Activated naive CD8-positive, alpha-beta T cell (primary cell): ENCODE measurements at regions not wholly inside any gene's neighbourhood (a gene's known extent, or its start where the extent isn't known, plus 50 kb on each side); places are given as distances from the start of the nearest gene placed in this dataset.
"Not testable (repeated sequence)": the region's sequence is repeated elsewhere in the genome, so short reads cannot be mapped to it uniquely, and the experiment has no call there.

Experiments
- H3K27ac Mint-ChIP-seq: one replicate; pipeline ENCODE4 v1.8.0; 2021; ENCODE audit warnings: mixed read lengths
- H3K27me3 Mint-ChIP-seq: one replicate; pipeline ENCODE4 v1.8.0; 2021; ENCODE audit warnings: mixed read lengths
- H3K36me3 Mint-ChIP-seq: one replicate; pipeline ENCODE4 v1.8.0; 2021; ENCODE audit warnings: mixed read lengths
- H3K4me1 Mint-ChIP-seq: one replicate; pipeline ENCODE4 v1.8.0; 2021; ENCODE audit warnings: low read depth, mixed read lengths
- H3K4me3 Mint-ChIP-seq: one replicate; pipeline ENCODE4 v1.8.0; 2021; ENCODE audit warnings: mild to moderate bottlenecking, mixed read lengths
- H3K9me3 Mint-ChIP-seq: one replicate; pipeline ENCODE4 v1.8.0; 2021; ENCODE audit warnings: low read depth, mixed read lengths

DNA sequence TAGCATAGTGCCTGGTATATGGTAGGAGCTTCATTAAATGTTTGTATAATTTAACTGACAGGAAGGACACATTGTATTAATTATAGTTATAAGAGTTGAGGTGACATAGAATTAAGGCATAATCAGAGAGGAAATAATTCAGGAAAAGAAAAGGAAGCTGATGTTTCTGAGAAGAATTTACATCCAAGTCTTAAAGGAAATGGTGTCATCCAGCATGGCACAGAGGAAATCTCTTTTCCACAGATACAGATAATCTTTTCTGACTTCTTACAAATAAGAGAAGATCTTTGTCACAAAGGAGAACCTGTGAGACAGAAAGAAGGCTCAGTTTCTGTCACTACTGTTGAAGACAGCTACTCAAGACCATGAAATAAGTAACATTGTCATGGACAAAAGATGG, 222.5 kb downstream of the GJA1 start:
- no peaks in the 10 kb centered on the region for H3K9me3 Mint-ChIP-seq
- H3K36me3 Mint-ChIP-seq = peaks cover 2% of the 10 kb centered on the region
- H3K4me1 Mint-ChIP-seq = peaks cover 5% of the 10 kb centered on the region
- H3K27ac Mint-ChIP-seq = no peak overlapping the region
- no peak overlapping the region for H3K4me3 Mint-ChIP-seq
- H3K27me3 Mint-ChIP-seq = no peaks in the 10 kb centered on the region

DNA sequence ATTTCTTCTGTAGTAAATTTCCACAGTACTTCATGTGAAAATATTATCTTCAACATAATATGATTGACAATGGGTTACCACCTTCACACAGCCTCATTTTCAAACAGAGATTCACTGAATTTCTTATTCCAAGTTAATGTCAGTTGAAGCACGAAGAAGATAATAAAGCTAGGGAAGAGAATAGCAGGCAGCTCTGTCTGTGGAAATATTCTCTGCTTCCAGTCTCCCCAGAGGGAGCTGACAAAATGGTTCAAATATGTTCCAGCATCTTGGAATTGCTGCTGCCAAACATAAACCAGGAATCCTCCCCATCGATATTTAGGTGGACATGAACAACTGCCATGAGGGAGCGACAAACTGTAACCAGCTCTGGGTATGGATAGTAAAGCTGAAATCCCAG, 224.8 kb downstream of the GJA1 start:
- H3K9me3 Mint-ChIP-seq = no peaks in the 10 kb centered on the region
- H3K27ac Mint-ChIP-seq = no peak overlapping the region
- no peaks in the 10 kb centered on the region for H3K27me3 Mint-ChIP-seq
- no peaks in the 10 kb centered on the region for H3K4me1 Mint-ChIP-seq
- no peaks in the 10 kb centered on the region for H3K36me3 Mint-ChIP-seq
- H3K4me3 Mint-ChIP-seq = no peak overlapping the region

DNA sequence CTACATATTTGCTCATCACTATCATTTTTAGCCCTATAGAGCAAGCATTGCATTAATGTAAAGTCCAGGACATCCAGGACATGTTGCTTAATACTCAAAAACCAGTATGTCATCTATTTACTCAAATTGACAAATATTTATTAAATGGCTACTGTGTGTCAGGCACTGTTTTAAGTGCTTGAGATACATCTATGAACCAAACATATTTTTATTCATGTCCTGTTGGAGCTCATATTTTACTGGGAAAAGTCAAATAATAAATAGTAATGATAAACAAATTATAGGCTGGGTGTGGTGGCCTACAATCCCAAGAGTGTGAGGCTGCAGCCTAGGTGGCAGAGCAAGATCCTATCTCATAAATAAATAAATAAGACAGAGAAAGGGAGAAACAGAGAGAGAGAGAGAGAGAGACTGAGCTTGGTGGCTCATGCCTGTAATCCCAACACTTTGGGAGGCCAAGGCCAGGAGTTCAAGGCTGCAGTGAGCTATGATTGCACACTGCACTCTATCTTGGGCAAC, 227.9 kb downstream of the GJA1 start:
- Mint-ChIP-seq H3K4me3 (no peak overlapping the region), H3K27ac (no peak overlapping the region), H3K4me1 (no peaks in the 10 kb centered on the region), H3K9me3 (no peaks in the 10 kb centered on the region), H3K36me3 (no peaks in the 10 kb centered on the region), H3K27me3 (no peaks in the 10 kb centered on the region)

DNA sequence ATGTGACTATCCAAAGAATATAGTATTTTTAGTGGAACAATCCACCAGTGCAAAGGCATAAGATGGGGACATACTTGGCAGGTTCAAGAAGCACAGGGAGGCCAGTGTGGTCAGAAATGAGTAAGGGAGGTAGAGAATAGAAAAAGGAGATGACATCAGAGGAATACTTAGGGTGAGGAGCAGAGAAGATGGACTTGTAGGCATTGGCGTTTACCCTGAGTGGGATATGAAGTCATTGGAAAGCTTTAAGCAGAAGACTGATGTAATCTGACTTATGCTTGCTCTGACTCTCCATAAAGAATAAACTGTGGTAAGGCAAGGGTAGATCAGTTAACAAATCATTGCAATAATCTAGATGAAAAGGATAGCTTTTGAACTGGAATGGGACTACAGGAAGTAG, 228.7 kb downstream of the GJA1 start:
- Mint-ChIP-seq H3K27me3 (no peaks in the 10 kb centered on the region), H3K27ac (no peak overlapping the region), H3K4me1 (no peaks in the 10 kb centered on the region), H3K4me3 (no peak overlapping the region), H3K36me3 (no peaks in the 10 kb centered on the region), H3K9me3 (no peaks in the 10 kb centered on the region)

DNA sequence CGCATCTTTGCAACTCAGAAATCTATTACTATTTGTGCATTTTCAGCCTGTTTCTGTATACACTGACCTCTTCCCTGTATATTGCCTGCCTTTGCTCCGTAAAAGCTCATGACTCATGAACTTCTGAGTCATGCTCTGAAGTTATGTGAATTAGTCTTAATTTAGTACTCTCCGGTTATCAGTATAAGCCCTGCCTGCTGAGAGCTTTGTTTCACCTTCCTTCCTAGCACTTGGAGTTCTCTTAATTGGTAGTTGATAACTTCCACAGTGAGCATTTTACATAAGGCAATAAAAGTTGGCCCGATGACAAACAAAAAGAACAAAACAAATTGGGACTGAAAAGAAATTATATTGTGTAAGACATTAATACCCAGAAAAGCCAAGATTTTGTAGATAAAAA, 231.4 kb downstream of the GJA1 start:
- Mint-ChIP-seq H3K9me3 (no peaks in the 10 kb centered on the region), H3K4me3 (no peak overlapping the region), H3K36me3 (no peaks in the 10 kb centered on the region), H3K4me1 (no peaks in the 10 kb centered on the region), H3K27ac (no peak overlapping the region), H3K27me3 (no peaks in the 10 kb centered on the region)

- Mint-ChIP-seq H3K4me1 (no peaks in the 10 kb centered on the region), H3K36me3 (no peaks in the 10 kb centered on the region), H3K27me3 (no peaks in the 10 kb centered on the region), H3K9me3 (no peaks in the 10 kb centered on the region), H3K27ac (no peak overlapping the region), H3K4me3 (no peak overlapping the region)
These were observed 232.8 kb downstream of the GJA1 start for GRCh38 chr6:121668259-121668658.

GRCh38 chr6:121670511-121670910, 235.1 kb downstream of the GJA1 start:
- H3K9me3 Mint-ChIP-seq = no peaks in the 10 kb centered on the region
- H3K36me3 Mint-ChIP-seq = no peaks in the 10 kb centered on the region
- no peaks in the 10 kb centered on the region for H3K4me1 Mint-ChIP-seq
- no peak overlapping the region for H3K4me3 Mint-ChIP-seq
- no peaks in the 10 kb centered on the region for H3K27me3 Mint-ChIP-seq
- no peak overlapping the region for H3K27ac Mint-ChIP-seq

GRCh38 chr6:121677571-121677970, 242.1 kb downstream of the GJA1 start:
- no peaks in the 10 kb centered on the region for H3K4me1 Mint-ChIP-seq
- no peak overlapping the region for H3K4me3 Mint-ChIP-seq
- no peaks in the 10 kb centered on the region for H3K36me3 Mint-ChIP-seq
- H3K27me3 Mint-ChIP-seq = no peaks in the 10 kb centered on the region
- no peaks in the 10 kb centered on the region for H3K9me3 Mint-ChIP-seq
- no peak overlapping the region for H3K27ac Mint-ChIP-seq

- Mint-ChIP-seq H3K27me3 (no peaks in the 10 kb centered on the region), H3K4me3 (no peak overlapping the region), H3K27ac (no peak overlapping the region), H3K4me1 (no peaks in the 10 kb centered on the region), H3K36me3 (no peaks in the 10 kb centered on the region), H3K9me3 (no peaks in the 10 kb centered on the region)
These were observed 242.8 kb downstream of the GJA1 start for GRCh38 chr6:121678245-121678644.

- Mint-ChIP-seq H3K9me3 (no peaks in the 10 kb centered on the region), H3K4me1 (no peaks in the 10 kb centered on the region), H3K27ac (no peak overlapping the region), H3K36me3 (no peaks in the 10 kb centered on the region), H3K27me3 (no peaks in the 10 kb centered on the region), H3K4me3 (no peak overlapping the region)
These were observed 244.6 kb downstream of the GJA1 start for GRCh38 chr6:121680058-121680457.

DNA sequence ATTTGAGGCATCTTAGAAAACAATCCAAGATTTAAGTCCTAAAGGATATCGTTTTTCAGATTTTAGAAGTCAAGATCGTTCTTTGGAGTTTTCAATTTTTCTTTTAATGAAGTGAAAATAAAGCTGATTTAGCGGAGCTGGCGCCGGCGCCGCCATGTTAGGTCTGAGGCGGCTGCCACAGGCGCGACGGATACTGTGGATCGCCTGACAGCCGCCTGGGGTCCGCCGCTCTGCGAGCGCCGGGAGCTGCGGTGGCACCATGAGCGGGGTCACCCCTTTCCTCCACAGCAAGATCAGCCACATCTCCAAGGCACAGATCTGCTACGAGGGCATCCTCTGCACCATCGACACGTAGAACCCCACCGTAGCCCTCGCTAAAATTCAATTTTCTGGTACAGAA, 247.2 kb downstream of the GJA1 start:
- H3K9me3 Mint-ChIP-seq = no peaks in the 10 kb centered on the region
- no peak overlapping the region for H3K4me3 Mint-ChIP-seq
- H3K36me3 Mint-ChIP-seq = no peaks in the 10 kb centered on the region
- H3K27ac Mint-ChIP-seq = no peak overlapping the region
- no peaks in the 10 kb centered on the region for H3K27me3 Mint-ChIP-seq
- H3K4me1 Mint-ChIP-seq = no peaks in the 10 kb centered on the region

DNA sequence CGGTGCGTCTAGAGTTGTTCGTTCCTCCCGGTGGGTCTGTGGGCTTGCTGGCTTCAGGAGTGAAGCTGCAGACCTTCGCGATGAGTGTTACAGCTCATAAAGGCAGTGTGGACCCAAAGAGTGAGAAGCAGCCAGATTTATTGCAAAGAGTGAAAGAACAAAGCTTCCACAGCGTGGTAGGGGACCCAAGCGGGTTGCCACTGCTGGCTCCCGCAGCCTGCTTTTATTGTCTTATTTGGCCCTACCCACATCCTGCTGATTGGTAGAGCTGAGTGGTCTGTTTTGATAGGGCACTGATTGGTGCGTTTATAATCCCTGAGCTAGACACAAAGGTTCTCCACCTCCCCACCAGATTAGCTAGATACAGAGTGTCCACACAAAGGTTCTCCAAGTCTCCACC, 250.4 kb downstream of the GJA1 start:
- H3K27me3 Mint-ChIP-seq, H3K9me3 Mint-ChIP-seq, H3K36me3 Mint-ChIP-seq, H3K27ac Mint-ChIP-seq, H3K4me3 Mint-ChIP-seq: not testable (repeated sequence)
- peaks cover 24% of the 10 kb centered on the region for H3K4me1 Mint-ChIP-seq

- Mint-ChIP-seq H3K36me3 (no peaks in the 10 kb centered on the region), H3K27ac (no peak overlapping the region), H3K9me3 (no peaks in the 10 kb centered on the region), H3K4me1 (peaks cover 24% of the 10 kb centered on the region), H3K27me3 (no peaks in the 10 kb centered on the region), H3K4me3 (no peak overlapping the region)
These were observed 251.2 kb downstream of the GJA1 start for GRCh38 chr6:121686611-121687023.

DNA sequence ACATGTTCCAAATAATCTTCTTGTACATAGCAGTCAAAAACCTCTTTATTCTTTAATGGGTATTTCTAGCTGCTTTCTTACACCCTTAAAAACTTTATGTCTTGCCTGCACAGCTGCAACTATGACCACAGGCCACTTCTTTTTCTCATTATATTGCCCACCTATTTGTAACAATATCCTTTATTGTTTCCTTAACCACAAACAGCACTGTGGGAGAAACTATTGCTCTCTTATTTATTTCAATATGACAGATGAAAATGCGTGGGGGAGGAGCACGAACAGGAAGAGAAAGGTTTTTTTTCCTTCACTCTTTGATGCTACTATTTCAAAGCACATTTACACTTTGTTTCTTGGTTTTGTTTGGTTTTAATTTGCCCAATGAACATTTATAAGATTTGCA, 253.5 kb downstream of the GJA1 start:
- no peak overlapping the region for H3K4me3 Mint-ChIP-seq
- H3K27ac Mint-ChIP-seq = no peak overlapping the region
- no peaks in the 10 kb centered on the region for H3K36me3 Mint-ChIP-seq
- H3K4me1 Mint-ChIP-seq = peaks cover 24% of the 10 kb centered on the region
- no peaks in the 10 kb centered on the region for H3K9me3 Mint-ChIP-seq
- no peaks in the 10 kb centered on the region for H3K27me3 Mint-ChIP-seq

- peaks cover 24% of the 10 kb centered on the region for H3K4me1 Mint-ChIP-seq
These were observed 255.7 kb downstream of the GJA1 start for GRCh38 chr6:121691126-121691551.

GRCh38 chr6:121694389-121694788, 258.9 kb downstream of the GJA1 start:
- Mint-ChIP-seq H3K27me3 (no peaks in the 10 kb centered on the region), H3K4me1 (peaks cover 11% of the 10 kb centered on the region), H3K36me3 (no peaks in the 10 kb centered on the region), H3K4me3 (no peak overlapping the region), H3K9me3 (no peaks in the 10 kb centered on the region), H3K27ac (no peak overlapping the region)

More at GRCh38 chr6:121691126-121691551, 255.7 kb downstream of the GJA1 start:
- no peak overlapping the region for H3K4me3 Mint-ChIP-seq
- no peaks in the 10 kb centered on the region for H3K36me3 Mint-ChIP-seq
- H3K9me3 Mint-ChIP-seq = no peaks in the 10 kb centered on the region
- no peaks in the 10 kb centered on the region for H3K27me3 Mint-ChIP-seq
- H3K27ac Mint-ChIP-seq = no peak overlapping the region
